HuH-7.5 (cell line): ENCODE measurements at regions not wholly inside any gene's neighbourhood (a gene's known extent, or its start where the extent isn't known, plus 50 kb on each side); places are given as distances from the start of the nearest gene placed in this dataset.
"Not testable (repeated sequence)": the region's sequence is repeated elsewhere in the genome, so short reads cannot be mapped to it uniquely, and the experiment has no call there.

Source experiments
- DNase-seq: peaks from one replicate; pipeline ENCODE4 v3.0.0; 2011; ENCODE audit warnings: low spot score

GRCh38 chr1:222064388-222065211 lies 322.7 kb upstream of the DUSP10 start:
- DNase-seq, result no peak

GRCh38 chr1:222062640-222063039 lies 320.8 kb upstream of the DUSP10 start:
- no peak for DNase-seq

GRCh38 chr1:222061711-222062359 lies 319.9 kb upstream of the DUSP10 start:
- peak; percentile 22 for DNase-seq

- no peak for DNase-seq
Measured at GRCh38 chr1:222060210-222060916, 318.5 kb upstream of the DUSP10 start.

GRCh38 chr1:222058249-222058648 lies 316.4 kb upstream of the DUSP10 start:
- DNase-seq, result no peak

GRCh38 chr1:222057162-222057561 lies 315.3 kb upstream of the DUSP10 start:
- no peak for DNase-seq

- no peak for DNase-seq
Measured at GRCh38 chr1:222054416-222054815, 312.5 kb upstream of the DUSP10 start.

- no peak for DNase-seq
Measured at GRCh38 chr1:222053790-222054294, 312.0 kb upstream of the DUSP10 start.

GRCh38 chr1:222051311-222051710 lies 309.4 kb upstream of the DUSP10 start:
- DNase-seq, result not testable (repeated sequence)

GRCh38 chr1:222049661-222050060 lies 307.8 kb upstream of the DUSP10 start:
- not testable (repeated sequence) for DNase-seq

GRCh38 chr1:222049176-222049575 lies 307.3 kb upstream of the DUSP10 start:
- DNase-seq, result no peak

GRCh38 chr1:222048094-222048595 lies 306.3 kb upstream of the DUSP10 start:
- DNase-seq, result no peak

GRCh38 chr1:222047366-222047765 lies 305.5 kb upstream of the DUSP10 start:
- DNase-seq, result no peak

- DNase-seq, result no peak
Measured at GRCh38 chr1:222046684-222047263, 304.9 kb upstream of the DUSP10 start.

GRCh38 chr1:222045786-222046185 lies 303.9 kb upstream of the DUSP10 start:
- no peak for DNase-seq

GRCh38 chr1:222045236-222045635 lies 303.3 kb upstream of the DUSP10 start:
- no peak for DNase-seq

GRCh38 chr1:222043444-222044292 lies 301.8 kb upstream of the DUSP10 start:
- no peak for DNase-seq

GRCh38 chr1:222042120-222042519 lies 300.2 kb upstream of the DUSP10 start:
- no peak for DNase-seq

GRCh38 chr1:222040955-222041354 lies 299.1 kb upstream of the DUSP10 start:
- no peak for DNase-seq

GRCh38 chr1:222040121-222040805 lies 298.4 kb upstream of the DUSP10 start:
- DNase-seq, result no peak

- DNase-seq, result no peak
Measured at GRCh38 chr1:222038971-222039370, 297.1 kb upstream of the DUSP10 start.
